ENCODE measurements at regions not wholly inside any gene's neighbourhood (a gene's known extent, or its start where the extent isn't known, plus 50 kb on each side); places are given as distances from the start of the nearest gene placed in this dataset.

DNA sequence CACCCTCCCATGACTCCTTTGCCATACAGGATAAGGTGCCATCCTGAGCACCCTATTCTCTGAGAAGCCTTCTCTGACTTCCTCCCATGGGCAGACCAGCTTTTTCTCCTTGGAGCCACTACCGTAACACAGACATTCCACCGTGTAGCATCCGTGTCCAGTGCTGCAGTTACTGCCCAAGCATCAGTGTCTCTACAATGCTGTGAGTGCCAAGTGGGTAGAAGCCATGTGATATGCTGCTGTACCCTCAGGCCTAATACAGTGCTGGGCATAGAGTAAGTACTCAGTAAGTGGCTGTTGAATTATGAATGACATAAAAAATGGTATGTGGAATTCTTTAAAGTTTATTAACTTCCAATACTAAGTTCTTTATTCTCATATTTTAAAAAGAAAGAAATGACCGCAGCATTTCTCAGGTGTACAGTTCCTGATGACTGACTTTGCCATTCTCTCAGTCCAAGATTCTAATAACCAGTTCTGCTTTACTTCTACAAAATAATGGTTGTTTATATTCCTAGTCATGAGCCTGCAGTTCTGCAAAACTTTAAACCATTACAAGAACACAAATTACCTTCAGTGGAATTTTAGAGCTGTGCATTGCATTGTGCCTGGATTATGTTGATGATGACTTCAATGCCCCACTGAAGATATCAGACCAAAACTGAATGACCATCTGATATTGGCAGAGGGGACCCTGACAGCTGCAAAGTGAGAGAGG lies 118.7 kb downstream of the RPAP3 start (continued):
- TF ChIP-seq, protein P1, sequence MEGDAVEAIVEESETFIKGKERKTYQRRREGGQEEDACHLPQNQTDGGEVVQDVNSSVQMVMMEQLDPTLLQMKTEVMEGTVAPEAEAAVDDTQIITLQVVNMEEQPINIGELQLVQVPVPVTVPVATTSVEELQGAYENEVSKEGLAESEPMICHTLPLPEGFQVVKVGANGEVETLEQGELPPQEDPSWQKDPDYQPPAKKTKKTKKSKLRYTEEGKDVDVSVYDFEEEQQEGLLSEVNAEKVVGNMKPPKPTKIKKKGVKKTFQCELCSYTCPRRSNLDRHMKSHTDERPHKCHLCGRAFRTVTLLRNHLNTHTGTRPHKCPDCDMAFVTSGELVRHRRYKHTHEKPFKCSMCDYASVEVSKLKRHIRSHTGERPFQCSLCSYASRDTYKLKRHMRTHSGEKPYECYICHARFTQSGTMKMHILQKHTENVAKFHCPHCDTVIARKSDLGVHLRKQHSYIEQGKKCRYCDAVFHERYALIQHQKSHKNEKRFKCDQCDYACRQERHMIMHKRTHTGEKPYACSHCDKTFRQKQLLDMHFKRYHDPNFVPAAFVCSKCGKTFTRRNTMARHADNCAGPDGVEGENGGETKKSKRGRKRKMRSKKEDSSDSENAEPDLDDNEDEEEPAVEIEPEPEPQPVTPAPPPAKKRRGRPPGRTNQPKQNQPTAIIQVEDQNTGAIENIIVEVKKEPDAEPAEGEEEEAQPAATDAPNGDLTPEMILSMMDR (conservative IDR thresholded peaks at IDR 0.05; ENCODE audit: low read depth in 2 of 2), result no peak

DNA sequence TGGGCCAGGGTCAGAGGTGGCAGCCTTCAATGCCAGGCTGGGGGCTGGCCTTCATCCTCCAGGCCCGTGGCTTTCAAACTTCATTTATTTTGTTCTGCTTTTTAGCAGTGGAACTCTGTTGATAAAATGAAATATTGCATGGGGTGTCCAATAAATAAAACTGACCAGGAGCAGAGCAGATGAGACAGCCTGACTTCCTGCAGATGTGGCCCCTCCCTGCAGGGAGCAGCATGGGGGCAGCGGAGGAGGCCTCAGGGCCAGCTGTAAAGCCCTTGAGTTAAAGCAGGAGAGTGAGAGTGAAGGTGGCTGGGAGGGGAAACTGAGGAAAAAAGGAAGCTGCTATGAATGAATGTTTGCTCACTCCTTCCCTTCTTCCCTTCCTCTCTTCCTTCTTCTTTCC lies 120.3 kb downstream of the RPAP3 start:
- H3K4me3 ChIP-seq, result no peak overlapping the region
- Mint-ChIP-seq H3K36me3 (ENCODE audit: low read depth) (no peaks in the 10 kb centered on the region), H3K4me3 (no peak overlapping the region), H3K27me3 (ENCODE audit: insufficient read depth, low read depth, poor library complexity) (peaks cover 5% of the 10 kb centered on the region), H3K27ac (no peak overlapping the region), H3K9me3 (no peaks in the 10 kb centered on the region; the same call in 2 of the 3 replicates), H3K4me1 (no peaks in the 10 kb centered on the region)
- ATAC-seq, result no peak
- H4K20me1 ChIP-seq (replicated peaks; ENCODE audit: insufficient read depth), result no peaks in the 10 kb centered on the region
- no peaks in the 10 kb centered on the region for H3K36me3 ChIP-seq (ENCODE audit: insufficient read depth)
- no peaks in the 10 kb centered on the region for H3K27me3 ChIP-seq (ENCODE audit: insufficient read depth)
- H3K9me2 ChIP-seq (ENCODE audit: insufficient read depth), result 0 out of 2 replicates have a peak, but pooled peaks cover 4% of the 10 kb centered on the region
- no peak overlapping the region for H2AFZ ChIP-seq
- H3F3A ChIP-seq (replicated peaks; ENCODE audit: low read depth), result no peaks in the 10 kb centered on the region
- no peak overlapping the region for H3K27ac ChIP-seq (ENCODE audit: low read depth)
- H3K4me2 ChIP-seq, result no peak overlapping the region
- no peaks in the 10 kb centered on the region for H3K79me2 ChIP-seq (replicated peaks; ENCODE audit: insufficient read depth)
- no peak for DNase-seq (ENCODE audit: low spot score)
- H3K4me1 ChIP-seq (ENCODE audit: insufficient read depth), result no peaks in the 10 kb centered on the region; the same call in 1 of the 2 replicates
- TF ChIP-seq, protein P2, sequence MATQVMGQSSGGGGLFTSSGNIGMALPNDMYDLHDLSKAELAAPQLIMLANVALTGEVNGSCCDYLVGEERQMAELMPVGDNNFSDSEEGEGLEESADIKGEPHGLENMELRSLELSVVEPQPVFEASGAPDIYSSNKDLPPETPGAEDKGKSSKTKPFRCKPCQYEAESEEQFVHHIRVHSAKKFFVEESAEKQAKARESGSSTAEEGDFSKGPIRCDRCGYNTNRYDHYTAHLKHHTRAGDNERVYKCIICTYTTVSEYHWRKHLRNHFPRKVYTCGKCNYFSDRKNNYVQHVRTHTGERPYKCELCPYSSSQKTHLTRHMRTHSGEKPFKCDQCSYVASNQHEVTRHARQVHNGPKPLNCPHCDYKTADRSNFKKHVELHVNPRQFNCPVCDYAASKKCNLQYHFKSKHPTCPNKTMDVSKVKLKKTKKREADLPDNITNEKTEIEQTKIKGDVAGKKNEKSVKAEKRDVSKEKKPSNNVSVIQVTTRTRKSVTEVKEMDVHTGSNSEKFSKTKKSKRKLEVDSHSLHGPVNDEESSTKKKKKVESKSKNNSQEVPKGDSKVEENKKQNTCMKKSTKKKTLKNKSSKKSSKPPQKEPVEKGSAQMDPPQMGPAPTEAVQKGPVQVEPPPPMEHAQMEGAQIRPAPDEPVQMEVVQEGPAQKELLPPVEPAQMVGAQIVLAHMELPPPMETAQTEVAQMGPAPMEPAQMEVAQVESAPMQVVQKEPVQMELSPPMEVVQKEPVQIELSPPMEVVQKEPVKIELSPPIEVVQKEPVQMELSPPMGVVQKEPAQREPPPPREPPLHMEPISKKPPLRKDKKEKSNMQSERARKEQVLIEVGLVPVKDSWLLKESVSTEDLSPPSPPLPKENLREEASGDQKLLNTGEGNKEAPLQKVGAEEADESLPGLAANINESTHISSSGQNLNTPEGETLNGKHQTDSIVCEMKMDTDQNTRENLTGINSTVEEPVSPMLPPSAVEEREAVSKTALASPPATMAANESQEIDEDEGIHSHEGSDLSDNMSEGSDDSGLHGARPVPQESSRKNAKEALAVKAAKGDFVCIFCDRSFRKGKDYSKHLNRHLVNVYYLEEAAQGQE (IDR thresholded peaks at IDR 0.05; ENCODE audit: unreplicated experiment), result no peak
- no peak for TF ChIP-seq POLR2AphosphoS5 (IDR thresholded peaks at IDR 0.05; ENCODE audit: low read depth)
- no peak for TF ChIP-seq ZNF114 (CRISPR knock-in tag; IDR thresholded peaks at IDR 0.05)
- no peak for TF ChIP-seq JUNB (IDR thresholded peaks at IDR 0.05; ENCODE audit: unreplicated experiment)
- no peak for TF ChIP-seq EZH2 (IDR thresholded peaks at IDR 0.05; ENCODE audit: low read depth, unreplicated experiment)

DNA sequence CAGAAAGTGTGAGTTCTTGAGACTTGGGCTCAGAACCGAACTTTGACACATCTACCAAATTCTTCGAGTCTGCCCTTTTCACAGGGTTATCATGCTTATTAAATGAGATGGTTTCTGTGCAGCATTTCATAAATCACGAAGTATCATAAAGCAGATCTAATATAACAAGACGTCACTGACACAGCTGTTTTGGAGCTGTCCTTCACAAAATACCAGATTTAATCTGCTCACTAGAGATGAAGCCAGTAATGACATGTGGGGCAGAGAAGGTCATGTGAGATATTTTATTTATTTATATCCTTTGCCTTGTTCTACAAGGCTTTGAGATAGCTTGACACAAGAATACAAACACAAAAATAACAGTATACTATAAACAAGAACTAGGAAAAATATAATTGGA lies 127.0 kb downstream of the RPAP3 start:
- Histone ChIP-seq H4K20me1 (replicated peaks; ENCODE audit: insufficient read depth) (no peaks in the 10 kb centered on the region), H3F3A (replicated peaks; ENCODE audit: low read depth) (no peaks in the 10 kb centered on the region), H3K4me3 (no peak overlapping the region), H3K27ac (ENCODE audit: low read depth) (no peak overlapping the region), H3K4me2 (no peak overlapping the region), H3K9me2 (ENCODE audit: insufficient read depth) (0 out of 2 replicates have a peak, but pooled peaks cover 4% of the 10 kb centered on the region), H3K79me2 (replicated peaks; ENCODE audit: insufficient read depth) (no peaks in the 10 kb centered on the region), H3K36me3 (ENCODE audit: insufficient read depth) (no peaks in the 10 kb centered on the region), H2AFZ (no peak overlapping the region), H3K27me3 (ENCODE audit: insufficient read depth) (no peaks in the 10 kb centered on the region), H3K4me1 (ENCODE audit: insufficient read depth) (no peaks in the 10 kb centered on the region)
- peaks cover 5% of the 10 kb centered on the region; the same call in 1 of the 3 replicates for H3K4me1 Mint-ChIP-seq
- H3K9me3 Mint-ChIP-seq, result no peaks in the 10 kb centered on the region; the same call in 2 of the 3 replicates
- no peak overlapping the region for H3K27ac Mint-ChIP-seq
- DNase-seq (ENCODE audit: low spot score), result no peak
- no peaks in the 10 kb centered on the region for H3K36me3 Mint-ChIP-seq (ENCODE audit: low read depth)
- H3K27me3 Mint-ChIP-seq (ENCODE audit: insufficient read depth, low read depth, poor library complexity), result no peaks in the 10 kb centered on the region
- no peak for ATAC-seq
- no peak overlapping the region for H3K4me3 Mint-ChIP-seq
- TF ChIP-seq ZNF331 (CRISPR knock-in tag; IDR thresholded peaks at IDR 0.05; ENCODE audit: low read depth), result no peak
- TF ChIP-seq NANOG (IDR thresholded peaks at IDR 0.05; ENCODE audit: borderline replicate concordance), result no peak

Data from GM23338 (cell line).